Stimulated activated CD4-positive, alpha-beta T cell treated with anti-CD3 and anti-CD28 coated beads, Interleukin-4, amount 100 ng/mL, for 1 hour (primary cell): ENCODE measurements at regions not wholly inside any gene's neighbourhood (a gene's known extent, or its start where the extent isn't known, plus 50 kb on each side); places are given as distances from the start of the nearest gene placed in this dataset.

Experiments used
- DNase-seq: peaks from one replicate; pipeline ENCODE4 v3.0.0-alpha.2; 2020

GRCh38 chr11:45071232-45071631 is 75.2 kb upstream of the PRDM11 start:
- DNase-seq = no peak

GRCh38 chr11:45073685-45074141 is 72.7 kb upstream of the PRDM11 start:
- no peak for DNase-seq

GRCh38 chr11:45075519-45075918 is 70.9 kb upstream of the PRDM11 start:
- no peak for DNase-seq

- no peak for DNase-seq
Measured at GRCh38 chr11:45075952-45076351, 70.5 kb upstream of the PRDM11 start.

GRCh38 chr11:45076761-45077160 is 69.7 kb upstream of the PRDM11 start:
- DNase-seq = no peak

GRCh38 chr11:45078236-45079074 is 68.0 kb upstream of the PRDM11 start:
- no peak for DNase-seq

GRCh38 chr11:45079075-45079444 is 67.4 kb upstream of the PRDM11 start:
- no peak for DNase-seq

GRCh38 chr11:45079567-45079942 is 66.9 kb upstream of the PRDM11 start:
- no peak for DNase-seq

- peak; percentile 43 for DNase-seq
Measured at GRCh38 chr11:45079943-45080719, 66.3 kb upstream of the PRDM11 start.

GRCh38 chr11:45082744-45083543 is 63.5 kb upstream of the PRDM11 start:
- no peak for DNase-seq

GRCh38 chr11:45083544-45084087 is 62.8 kb upstream of the PRDM11 start:
- no peak for DNase-seq

GRCh38 chr11:45085646-45086501 is 60.6 kb upstream of the PRDM11 start:
- no peak for DNase-seq

GRCh38 chr11:45086526-45086925 is 59.9 kb upstream of the PRDM11 start:
- DNase-seq = no peak

- DNase-seq = no peak
Measured at GRCh38 chr11:45087086-45087899, 59.1 kb upstream of the PRDM11 start.

- DNase-seq = no peak
Measured at GRCh38 chr11:45087900-45088160, 58.6 kb upstream of the PRDM11 start.

GRCh38 chr11:45089251-45089650 is 57.2 kb upstream of the PRDM11 start:
- DNase-seq = no peak

- no peak for DNase-seq
Measured at GRCh38 chr11:45089676-45090499, 56.6 kb upstream of the PRDM11 start.

GRCh38 chr11:45090607-45091006 is 55.8 kb upstream of the PRDM11 start:
- no peak for DNase-seq

- DNase-seq = no peak
Measured at GRCh38 chr11:45091563-45092403, 54.7 kb upstream of the PRDM11 start.

- no peak for DNase-seq
Measured at GRCh38 chr11:45092404-45092785, 54.0 kb upstream of the PRDM11 start.
